Upper lobe of left lung (tissue), 4 donors: ENCODE measurements at regions not wholly inside any gene's neighbourhood (a gene's known extent, or its start where the extent isn't known, plus 50 kb on each side); places are given as distances from the start of the nearest gene placed in this dataset.

Experiments
- CTCF ChIP-seq, 6 experiments: fragments of 450-650 bp in 4 of 6; fragments of 200-600 bp in 2 of 6; sonication (generic) in 2 of 6; IDR thresholded peaks; one replicate each; pipeline ENCODE4 v1.5.1; 2016 to 2019; ENCODE audit warnings: antibody characterized with exemption in 6 of 6
- POLR2A ChIP-seq, 4 donors: fragments of 450-650 bp; IDR thresholded peaks; one replicate each; pipeline ENCODE4 v1.5.1; 2016 to 2017; ENCODE audit warnings: antibody characterized with exemption in 4 of 4, mild to moderate bottlenecking in 2 of 4
- POLR2AphosphoS5 ChIP-seq, 2 donors: sonication (generic); formaldehyde crosslinking; IDR thresholded peaks; one replicate each; pipeline ENCODE4 v1.5.1; 2017; ENCODE audit warnings: antibody characterized with exemption in 2 of 2

GRCh38 chr1:234941321-234942011, 187.2 kb downstream of the TOMM20 start:
- TF ChIP-seq CTCF (IDR thresholded peaks at IDR 0.05), result no peak
- TF ChIP-seq POLR2A (IDR thresholded peaks at IDR 0.05), result no peak
- no peak for TF ChIP-seq POLR2AphosphoS5 (IDR thresholded peaks at IDR 0.05)
